ENCODE measurements at regions not wholly inside any gene's neighbourhood (a gene's known extent, or its start where the extent isn't known, plus 50 kb on each side); places are given as distances from the start of the nearest gene placed in this dataset.

- H3K4me3 ChIP-seq (ENCODE audit: low read length in 2 of 2), result no peak overlapping the region
- H3K27ac ChIP-seq (replicated peaks; ENCODE audit: low read length), result no peak overlapping the region
- H2AFZ ChIP-seq (ENCODE audit: low read length), result no peak overlapping the region
- H3K4me2 ChIP-seq (ENCODE audit: insufficient read depth, low read length, poor library complexity, severe bottlenecking), result no peak overlapping the region
- no peak overlapping the region for H4K91ac ChIP-seq (ENCODE audit: low read depth, low read length, poor library complexity)
- no peak overlapping the region for H3K18ac ChIP-seq (ENCODE audit: low read length)
- H3K14ac ChIP-seq (ENCODE audit: low read length), result no peak overlapping the region
- H3K36me3 ChIP-seq (replicated peaks in 1 of 2; ENCODE audit: control insufficient read depth in 2 of 2, insufficient read depth in 2 of 2, low read length in 2 of 2), result no peaks in the 10 kb centered on the region
- no peak overlapping the region for H4K8ac ChIP-seq (ENCODE audit: low read depth, low read length)
- H2BK120ac ChIP-seq (ENCODE audit: low read depth, low read length), result no peak overlapping the region
- peaks cover 0 to 2% of the 10 kb centered on the region in 2 donors for H3K4me1 ChIP-seq (ENCODE audit: control insufficient read depth in 2 of 2, insufficient read depth in 1 of 2, low read depth in 1 of 2, low read length in 2 of 2)
- no peak overlapping the region for H2BK12ac ChIP-seq (ENCODE audit: low read length)
- no peaks in the 10 kb centered on the region for H3K27me3 ChIP-seq (ENCODE audit: control insufficient read depth in 3 of 3, insufficient read depth in 3 of 3, low read depth in 1 of 3, low read length in 3 of 3)
- H2AK5ac ChIP-seq (ENCODE audit: low read depth, low read length), result no peak overlapping the region
- H2BK5ac ChIP-seq (ENCODE audit: low read length), result no peak overlapping the region
- H3K9me3 ChIP-seq (replicated peaks in 1 of 2; ENCODE audit: control insufficient read depth in 2 of 2, insufficient read depth in 1 of 2, low read depth in 1 of 2, low read length in 2 of 2), result no peaks in the 10 kb centered on the region
- no peak for DNase-seq (ENCODE audit: low spot score)
- H3K23ac ChIP-seq (ENCODE audit: low read depth, low read length, poor library complexity), result no peak overlapping the region
- no peaks in the 10 kb centered on the region for H3K79me1 ChIP-seq (ENCODE audit: low read depth, low read length)
- H2BK15ac ChIP-seq (ENCODE audit: low read length), result no peak overlapping the region
- no peak overlapping the region for H3K4ac ChIP-seq (ENCODE audit: low read length)
- H3K9ac ChIP-seq (ENCODE audit: low read depth, low read length, poor library complexity), result no peak overlapping the region
- WGBS, 2 donors (ENCODE audit: extremely low coverage in 2 of 2, insufficient read length in 2 of 2, insufficient replicate concordance in 1 of 2), result no CpG with 5 or more reads among the region's 2 CpGs
These were observed 307.8 kb downstream of the EPHA4 start for GRCh38 chr2:221264318-221264717.

GRCh38 chr2:221267773-221268425, 304.2 kb downstream of the EPHA4 start:
- Histone ChIP-seq H2BK12ac (ENCODE audit: low read length) (no peak overlapping the region), H3K23ac (ENCODE audit: low read depth, low read length, poor library complexity) (no peak overlapping the region), H2BK15ac (ENCODE audit: low read length) (no peak overlapping the region), H2BK120ac (ENCODE audit: low read depth, low read length) (no peak overlapping the region), H3K9me3 (replicated peaks in 1 of 2; ENCODE audit: control insufficient read depth in 2 of 2, insufficient read depth in 1 of 2, low read depth in 1 of 2, low read length in 2 of 2) (no peaks in the 10 kb centered on the region), H2AK5ac (ENCODE audit: low read depth, low read length) (no peak overlapping the region), H2AFZ (ENCODE audit: low read length) (no peak overlapping the region), H3K36me3 (replicated peaks in 1 of 2; ENCODE audit: control insufficient read depth in 2 of 2, insufficient read depth in 2 of 2, low read length in 2 of 2) (no peaks in the 10 kb centered on the region), H3K18ac (ENCODE audit: low read length) (no peak overlapping the region), H3K27me3 (ENCODE audit: control insufficient read depth in 3 of 3, insufficient read depth in 3 of 3, low read depth in 1 of 3, low read length in 3 of 3) (no peaks in the 10 kb centered on the region), H3K4me3 (ENCODE audit: low read length in 2 of 2) (no peak overlapping the region), H3K4me2 (ENCODE audit: insufficient read depth, low read length, poor library complexity, severe bottlenecking) (no peak overlapping the region), H3K79me1 (ENCODE audit: low read depth, low read length) (no peaks in the 10 kb centered on the region), H2BK5ac (ENCODE audit: low read length) (no peak overlapping the region), H3K14ac (ENCODE audit: low read length) (no peak overlapping the region), H3K9ac (ENCODE audit: low read depth, low read length, poor library complexity) (no peak overlapping the region), H4K8ac (ENCODE audit: low read depth, low read length) (no peak overlapping the region), H4K91ac (ENCODE audit: low read depth, low read length, poor library complexity) (no peak overlapping the region), H3K27ac (replicated peaks; ENCODE audit: low read length) (no peak overlapping the region), H3K4ac (ENCODE audit: low read length) (no peak overlapping the region), H3K4me1 (ENCODE audit: control insufficient read depth in 2 of 2, insufficient read depth in 1 of 2, low read depth in 1 of 2, low read length in 2 of 2) (no peaks in the 10 kb centered on the region)
- no CpG with 5 or more reads among the region's 6 CpGs for WGBS, 2 donors (ENCODE audit: extremely low coverage in 2 of 2, insufficient read length in 2 of 2, insufficient replicate concordance in 1 of 2)
- no peak for DNase-seq (ENCODE audit: low spot score)

GRCh38 chr2:221268631-221269030, 303.5 kb downstream of the EPHA4 start:
- H4K8ac ChIP-seq (ENCODE audit: low read depth, low read length), result no peak overlapping the region
- no peak overlapping the region for H3K4me2 ChIP-seq (ENCODE audit: insufficient read depth, low read length, poor library complexity, severe bottlenecking)
- no peaks in the 10 kb centered on the region for H3K4me1 ChIP-seq (ENCODE audit: control insufficient read depth in 2 of 2, insufficient read depth in 1 of 2, low read depth in 1 of 2, low read length in 2 of 2)
- no peak overlapping the region for H2BK12ac ChIP-seq (ENCODE audit: low read length)
- H3K27ac ChIP-seq (replicated peaks; ENCODE audit: low read length), result no peak overlapping the region
- H3K18ac ChIP-seq (ENCODE audit: low read length), result no peak overlapping the region
- no peak overlapping the region for H2BK15ac ChIP-seq (ENCODE audit: low read length)
- H2BK120ac ChIP-seq (ENCODE audit: low read depth, low read length), result no peak overlapping the region
- no peaks in the 10 kb centered on the region for H3K27me3 ChIP-seq (ENCODE audit: control insufficient read depth in 3 of 3, insufficient read depth in 3 of 3, low read depth in 1 of 3, low read length in 3 of 3)
- no peaks in the 10 kb centered on the region for H3K36me3 ChIP-seq (replicated peaks in 1 of 2; ENCODE audit: control insufficient read depth in 2 of 2, insufficient read depth in 2 of 2, low read length in 2 of 2)
- no peak overlapping the region for H3K14ac ChIP-seq (ENCODE audit: low read length)
- WGBS, 2 donors (ENCODE audit: extremely low coverage in 2 of 2, insufficient read length in 2 of 2, insufficient replicate concordance in 1 of 2), result no CpG with 5 or more reads among the region's 3 CpGs
- no peak overlapping the region for H3K4me3 ChIP-seq (ENCODE audit: low read length in 2 of 2)
- no peak overlapping the region for H4K91ac ChIP-seq (ENCODE audit: low read depth, low read length, poor library complexity)
- H3K4ac ChIP-seq (ENCODE audit: low read length), result no peak overlapping the region
- H3K9ac ChIP-seq (ENCODE audit: low read depth, low read length, poor library complexity), result no peak overlapping the region
- H3K79me1 ChIP-seq (ENCODE audit: low read depth, low read length), result no peaks in the 10 kb centered on the region
- H3K23ac ChIP-seq (ENCODE audit: low read depth, low read length, poor library complexity), result no peak overlapping the region
- no peak overlapping the region for H2AFZ ChIP-seq (ENCODE audit: low read length)
- H3K9me3 ChIP-seq (replicated peaks in 1 of 2; ENCODE audit: control insufficient read depth in 2 of 2, insufficient read depth in 1 of 2, low read depth in 1 of 2, low read length in 2 of 2), result no peaks in the 10 kb centered on the region
- DNase-seq (ENCODE audit: low spot score), result no peak
- H2BK5ac ChIP-seq (ENCODE audit: low read length), result no peak overlapping the region
- no peak overlapping the region for H2AK5ac ChIP-seq (ENCODE audit: low read depth, low read length)

- Histone ChIP-seq H2BK12ac (ENCODE audit: low read length) (no peak overlapping the region), H2BK5ac (ENCODE audit: low read length) (no peak overlapping the region), H3K23ac (ENCODE audit: low read depth, low read length, poor library complexity) (no peak overlapping the region), H4K8ac (ENCODE audit: low read depth, low read length) (no peak overlapping the region), H3K27me3 (ENCODE audit: control insufficient read depth in 3 of 3, insufficient read depth in 3 of 3, low read depth in 1 of 3, low read length in 3 of 3) (no peaks in the 10 kb centered on the region), H2BK15ac (ENCODE audit: low read length) (no peak overlapping the region), H3K9ac (ENCODE audit: low read depth, low read length, poor library complexity) (no peak overlapping the region), H3K9me3 (replicated peaks in 1 of 2; ENCODE audit: control insufficient read depth in 2 of 2, insufficient read depth in 1 of 2, low read depth in 1 of 2, low read length in 2 of 2) (no peaks in the 10 kb centered on the region), H3K4ac (ENCODE audit: low read length) (no peak overlapping the region), H2AK5ac (ENCODE audit: low read depth, low read length) (no peak overlapping the region), H3K4me1 (ENCODE audit: control insufficient read depth in 2 of 2, insufficient read depth in 1 of 2, low read depth in 1 of 2, low read length in 2 of 2) (no peaks in the 10 kb centered on the region), H3K27ac (replicated peaks; ENCODE audit: low read length) (no peak overlapping the region), H3K79me1 (ENCODE audit: low read depth, low read length) (no peaks in the 10 kb centered on the region), H3K36me3 (replicated peaks in 1 of 2; ENCODE audit: control insufficient read depth in 2 of 2, insufficient read depth in 2 of 2, low read length in 2 of 2) (no peaks in the 10 kb centered on the region), H3K14ac (ENCODE audit: low read length) (no peak overlapping the region), H2BK120ac (ENCODE audit: low read depth, low read length) (no peak overlapping the region), H3K4me3 (ENCODE audit: low read length in 2 of 2) (no peak overlapping the region), H3K4me2 (ENCODE audit: insufficient read depth, low read length, poor library complexity, severe bottlenecking) (no peak overlapping the region), H4K91ac (ENCODE audit: low read depth, low read length, poor library complexity) (no peak overlapping the region), H3K18ac (ENCODE audit: low read length) (no peak overlapping the region), H2AFZ (ENCODE audit: low read length) (no peak overlapping the region)
- WGBS, 2 donors (ENCODE audit: extremely low coverage in 2 of 2, insufficient read length in 2 of 2, insufficient replicate concordance in 1 of 2), result no CpG with 5 or more reads among the region's 2 CpGs
- no peak for DNase-seq (ENCODE audit: low spot score)
These were observed 301.3 kb downstream of the EPHA4 start for GRCh38 chr2:221270806-221271205.

Data from neuronal stem cell (in vitro differentiated cells).